Kidney glomerular epithelial cell (primary cell): ENCODE measurements at regions not wholly inside any gene's neighbourhood (a gene's known extent, or its start where the extent isn't known, plus 50 kb on each side); places are given as distances from the start of the nearest gene placed in this dataset.

Experiments used
- DNase-seq: peaks from one replicate; lab custom pipeline; 2025; lab: John Stamatoyannopoulos, UW

GRCh38 chr18:45528712-45529336 lies 86.5 kb upstream of the SLC14A2 start:
- DNase-seq, result no peak

GRCh38 chr18:45538444-45538843 lies 76.8 kb upstream of the SLC14A2 start:
- DNase-seq, result no peak

- no peak for DNase-seq
Measured at GRCh38 chr18:45539491-45539891, 75.8 kb upstream of the SLC14A2 start.

GRCh38 chr18:45540125-45540524 lies 75.2 kb upstream of the SLC14A2 start:
- DNase-seq, result no peak

- no peak for DNase-seq
Measured at GRCh38 chr18:45541421-45541820, 73.9 kb upstream of the SLC14A2 start.

GRCh38 chr18:45542043-45542442 lies 73.2 kb upstream of the SLC14A2 start:
- no peak for DNase-seq

- no peak for DNase-seq
Measured at GRCh38 chr18:45547910-45548309, 67.4 kb upstream of the SLC14A2 start.

DNA sequence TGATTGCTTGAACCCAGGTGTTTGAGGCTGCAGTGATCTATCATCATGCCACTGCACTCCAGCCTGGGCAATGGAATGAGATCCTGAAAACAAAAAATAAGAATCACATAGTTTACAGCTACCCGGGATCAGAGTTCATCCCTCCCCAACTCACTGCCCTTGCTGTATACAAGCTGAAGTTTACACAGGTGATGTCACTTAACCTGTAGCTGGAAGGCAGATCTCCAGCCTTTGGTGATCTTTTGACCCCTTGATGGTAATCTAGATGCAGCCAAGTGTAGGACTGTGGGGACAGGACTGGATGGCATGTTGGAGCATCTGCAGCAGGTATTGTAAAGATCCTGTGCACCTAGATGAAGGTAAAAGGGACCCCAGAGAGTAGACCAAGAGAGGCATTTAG lies 66.7 kb upstream of the SLC14A2 start:
- no peak for DNase-seq

DNA sequence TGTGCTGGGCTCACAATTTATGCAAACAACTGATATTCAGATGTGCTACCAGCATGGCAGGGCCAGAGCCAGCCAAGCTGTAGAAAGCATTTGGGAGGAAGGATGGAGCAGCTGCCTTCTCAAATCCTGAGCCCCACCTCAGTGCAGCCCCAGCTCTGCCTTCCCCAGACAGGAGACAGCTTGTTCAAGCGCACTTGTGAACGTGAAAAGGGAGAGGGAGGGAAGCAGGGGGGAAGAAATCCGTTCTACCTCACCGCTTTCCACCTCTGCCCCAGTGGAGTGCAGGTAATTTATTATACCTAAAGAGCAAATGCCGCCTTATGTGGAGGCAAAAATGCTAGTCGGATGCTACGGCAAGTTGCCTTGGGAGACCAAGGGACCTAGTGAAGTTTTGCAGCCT lies 66.0 kb upstream of the SLC14A2 start:
- DNase-seq, result no peak

GRCh38 chr18:45551142-45551815 lies 64.0 kb upstream of the SLC14A2 start:
- no peak for DNase-seq

GRCh38 chr18:45553723-45554388 lies 61.4 kb upstream of the SLC14A2 start:
- DNase-seq, result no peak

DNA sequence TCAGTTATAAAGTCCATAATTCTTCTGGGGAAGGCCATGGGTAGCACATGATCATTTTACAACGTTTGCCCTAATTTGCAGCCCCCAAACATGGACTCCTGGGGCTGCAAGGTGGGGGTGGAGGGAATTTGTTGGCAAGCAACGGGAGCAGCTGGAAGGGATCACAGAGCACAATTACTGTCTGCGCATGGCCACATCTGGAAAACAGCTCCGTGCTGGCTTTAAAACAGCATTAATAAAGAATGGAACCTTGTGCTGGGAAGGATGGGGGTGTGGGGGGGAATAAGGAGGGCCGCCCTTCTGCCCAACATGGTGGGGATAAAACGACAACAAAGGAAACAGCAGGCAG lies 60.9 kb upstream of the SLC14A2 start:
- no peak for DNase-seq

- no peak for DNase-seq
Measured at GRCh38 chr18:45556222-45556621, 59.1 kb upstream of the SLC14A2 start.

DNA sequence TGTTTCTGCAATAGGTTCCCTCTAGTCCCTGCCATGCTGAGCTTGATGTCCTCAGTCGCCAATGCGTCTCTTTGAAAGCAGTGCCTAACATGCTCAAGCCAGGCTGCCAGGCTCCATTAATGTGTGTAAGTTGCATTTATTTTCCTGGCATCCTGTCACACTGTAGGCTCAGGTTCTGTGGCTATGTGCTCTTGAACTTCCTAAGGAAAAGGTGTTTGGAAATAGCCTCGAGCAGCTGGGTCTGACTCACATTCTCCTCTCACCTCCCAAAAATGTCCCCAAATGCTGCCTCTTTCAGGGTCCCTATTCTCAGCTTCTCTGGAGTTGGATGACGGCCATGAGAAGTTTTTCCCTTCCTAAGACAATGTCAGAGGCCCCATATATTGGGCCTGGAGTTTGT lies 58.0 kb upstream of the SLC14A2 start:
- no peak for DNase-seq

DNA sequence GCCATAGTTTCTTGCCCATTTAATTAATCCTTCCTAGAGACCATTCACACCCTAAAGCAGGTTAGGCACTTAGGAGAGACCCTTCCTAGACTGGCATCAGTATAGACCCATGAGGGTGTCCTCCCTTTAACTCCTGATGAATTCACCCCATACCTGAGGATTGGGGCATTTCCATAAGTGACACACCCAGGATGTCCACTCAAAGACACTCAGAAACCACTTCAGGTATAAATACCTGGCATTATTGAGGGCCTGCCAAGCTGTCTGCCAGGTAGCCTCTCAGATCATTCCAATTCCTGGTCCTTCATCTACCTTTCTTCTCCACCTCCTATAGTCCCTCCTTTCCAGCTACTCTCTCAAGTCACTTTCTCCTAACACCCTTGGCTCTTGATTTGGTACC lies 57.5 kb upstream of the SLC14A2 start:
- DNase-seq, result no peak

GRCh38 chr18:45559258-45559657 lies 56.0 kb upstream of the SLC14A2 start:
- no peak for DNase-seq

- no peak for DNase-seq
Measured at GRCh38 chr18:45560870-45561269, 54.4 kb upstream of the SLC14A2 start.

GRCh38 chr18:45562567-45563479 lies 52.5 kb upstream of the SLC14A2 start:
- no peak for DNase-seq

DNA sequence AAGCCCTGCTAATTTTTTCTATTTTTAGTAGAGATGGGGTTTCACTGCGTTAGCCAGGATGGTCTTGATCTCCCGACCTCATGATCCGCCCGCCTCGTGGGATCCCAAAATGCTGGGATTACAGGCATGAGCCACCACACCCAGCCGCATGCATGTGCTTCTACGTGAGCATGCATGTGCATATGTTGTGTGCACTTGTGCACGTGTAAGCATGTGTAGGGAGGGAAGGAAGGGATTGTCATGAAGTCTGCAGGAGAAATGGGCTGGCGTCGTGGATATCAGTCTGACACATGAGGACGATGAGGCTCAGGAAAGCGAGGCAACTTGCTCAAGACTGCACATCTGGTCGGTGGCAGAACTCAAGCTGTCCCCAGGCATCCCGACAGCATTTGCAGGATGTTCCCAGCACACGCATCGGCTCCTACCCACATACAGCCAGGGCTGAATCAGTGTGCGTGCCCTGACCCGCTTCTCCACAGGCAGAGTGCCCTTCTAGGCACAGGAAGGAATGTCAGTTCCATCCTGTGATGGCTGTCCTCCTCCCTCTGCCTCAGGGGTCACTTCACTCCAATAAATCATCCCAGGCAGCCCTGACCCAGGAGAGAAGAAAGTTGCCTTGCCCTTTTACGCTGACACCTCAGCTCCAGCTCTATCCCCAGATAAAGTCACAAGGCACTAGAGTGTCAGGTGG lies 49.9 kb upstream of the SLC14A2 start:
- DNase-seq, result no peak
